SW480 (cell line): ENCODE measurements at regions not wholly inside any gene's neighbourhood (a gene's known extent, or its start where the extent isn't known, plus 50 kb on each side); places are given as distances from the start of the nearest gene placed in this dataset.

ENCODE experiments used
- DNase-seq: peaks from one replicate; pipeline ENCODE4 v3.0.0-alpha.2; 2016; ENCODE audit warnings: low spot score

- no peak for DNase-seq
Measured at GRCh38 chr15:47212222-47213010, 504.9 kb upstream of the SEMA6D start.

GRCh38 chr15:47213883-47214282 is 503.4 kb upstream of the SEMA6D start:
- no peak for DNase-seq

- DNase-seq: no peak
Measured at GRCh38 chr15:47218295-47218694, 499.0 kb upstream of the SEMA6D start.

GRCh38 chr15:47244361-47244760 is 472.9 kb upstream of the SEMA6D start:
- no peak for DNase-seq

DNA sequence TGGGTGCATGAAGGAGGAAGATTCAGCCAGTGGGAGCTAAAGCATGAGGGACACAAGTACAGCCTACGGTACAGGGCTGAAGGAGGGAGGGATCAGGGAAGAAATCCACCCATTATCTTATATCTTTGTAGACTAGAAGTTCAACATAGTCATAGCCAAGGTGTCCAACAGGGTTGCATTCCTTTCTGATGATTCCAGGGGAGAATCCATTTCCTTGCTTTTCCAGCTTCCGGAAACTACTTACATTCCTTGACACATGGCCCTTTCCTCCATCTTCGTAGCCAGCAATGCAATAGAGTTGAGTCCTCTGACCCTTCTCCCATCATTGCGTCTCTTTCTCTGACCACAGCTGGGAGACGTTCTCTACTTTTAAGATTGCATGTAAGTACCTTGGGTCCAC is 471.0 kb upstream of the SEMA6D start:
- DNase-seq: no peak

DNA sequence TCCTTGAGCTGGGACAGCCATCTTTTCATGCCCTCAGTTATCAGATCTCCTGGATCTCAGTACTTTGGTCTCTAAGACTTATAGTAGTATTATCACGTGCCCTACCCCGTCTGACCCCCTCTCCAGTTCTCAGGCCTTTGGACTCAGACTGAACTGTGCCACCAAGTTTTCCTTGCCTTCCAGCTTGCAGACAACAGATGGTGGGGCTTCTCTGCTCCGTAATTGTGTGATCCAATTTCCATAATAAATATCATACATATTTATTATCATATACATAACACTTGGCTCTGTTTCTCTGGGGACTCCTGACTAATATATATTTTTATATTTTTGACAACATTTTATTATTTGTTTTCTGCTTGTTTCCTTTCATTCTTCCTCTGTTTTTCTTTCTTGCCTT is 458.8 kb upstream of the SEMA6D start:
- no peak for DNase-seq

- no peak for DNase-seq
Measured at GRCh38 chr15:47265686-47266085, 451.6 kb upstream of the SEMA6D start.

DNA sequence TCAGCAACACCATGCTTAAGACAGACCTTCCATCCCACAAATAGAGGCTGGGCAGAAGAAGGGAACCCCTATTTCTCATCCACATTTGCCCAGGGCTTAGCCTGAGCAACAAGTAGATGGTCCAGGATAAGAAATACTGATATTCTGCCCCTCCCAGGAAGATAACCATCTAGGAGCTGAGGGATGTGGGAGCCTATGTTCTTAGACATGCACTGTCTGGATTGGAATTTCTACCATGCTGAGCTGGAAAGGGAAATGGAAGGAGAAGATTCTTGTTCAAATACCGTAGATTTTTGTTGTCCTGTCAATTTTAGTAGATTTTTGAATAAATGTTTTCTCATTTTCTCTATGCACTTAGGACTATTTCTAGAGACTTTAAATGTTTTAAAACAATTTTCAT is 450.7 kb upstream of the SEMA6D start:
- no peak for DNase-seq

DNA sequence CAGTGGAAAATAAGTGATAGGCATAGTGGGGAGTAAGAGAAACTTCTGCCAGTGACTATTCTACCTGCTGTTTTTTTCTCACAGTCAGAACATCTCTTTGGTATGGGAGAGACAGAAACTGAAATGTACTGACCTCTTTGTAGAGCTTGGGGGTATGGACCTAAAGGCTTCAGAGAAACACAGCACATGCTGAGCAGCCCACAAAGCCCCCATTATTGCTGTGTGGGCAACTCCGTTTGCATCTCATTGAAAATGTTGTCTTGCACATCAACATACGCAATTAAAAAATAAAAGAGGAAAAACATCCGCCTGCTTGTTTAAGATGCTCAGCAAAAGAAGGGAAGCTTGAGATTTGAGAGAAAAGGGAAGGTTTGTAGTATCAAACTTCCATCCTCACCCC is 443.4 kb upstream of the SEMA6D start:
- no peak for DNase-seq

DNA sequence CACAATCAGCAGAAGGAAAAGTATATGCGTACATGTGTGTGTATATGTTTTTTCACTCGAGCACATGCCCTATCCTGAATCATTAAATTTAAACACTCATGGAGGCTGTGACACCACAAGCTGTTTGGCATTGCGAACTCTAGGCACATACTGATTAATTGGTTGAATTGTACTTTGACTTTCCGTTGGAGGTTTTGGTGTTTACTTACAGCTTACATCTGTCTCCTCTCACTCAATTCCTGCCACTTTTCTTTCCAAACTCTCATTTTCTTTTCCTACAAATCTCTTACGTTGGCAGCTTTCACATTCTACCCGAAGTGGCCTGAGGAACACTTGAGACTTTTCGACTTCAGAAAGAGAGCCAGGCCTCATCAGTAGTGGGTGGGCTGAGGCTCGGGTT is 434.1 kb upstream of the SEMA6D start:
- DNase-seq: no peak

DNA sequence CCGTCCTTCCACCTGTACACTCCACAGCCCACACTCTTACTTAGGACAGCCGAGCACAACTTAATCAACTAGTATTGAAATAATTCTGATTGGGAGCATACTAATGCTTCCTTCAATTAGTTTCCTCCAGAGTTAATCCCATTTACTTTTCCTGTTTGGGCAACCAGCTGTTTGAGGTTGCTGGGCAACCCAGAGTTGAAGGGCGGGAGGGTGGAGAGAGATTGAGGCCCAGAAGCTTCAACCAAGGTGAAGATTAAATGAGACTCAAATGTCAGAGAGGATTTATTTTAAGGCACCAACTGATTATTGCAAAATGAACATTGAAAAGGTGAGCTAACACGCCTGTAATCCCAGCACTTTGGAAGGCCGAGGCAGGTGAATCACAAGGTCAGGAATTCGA is 428.5 kb upstream of the SEMA6D start:
- DNase-seq: no peak

DNA sequence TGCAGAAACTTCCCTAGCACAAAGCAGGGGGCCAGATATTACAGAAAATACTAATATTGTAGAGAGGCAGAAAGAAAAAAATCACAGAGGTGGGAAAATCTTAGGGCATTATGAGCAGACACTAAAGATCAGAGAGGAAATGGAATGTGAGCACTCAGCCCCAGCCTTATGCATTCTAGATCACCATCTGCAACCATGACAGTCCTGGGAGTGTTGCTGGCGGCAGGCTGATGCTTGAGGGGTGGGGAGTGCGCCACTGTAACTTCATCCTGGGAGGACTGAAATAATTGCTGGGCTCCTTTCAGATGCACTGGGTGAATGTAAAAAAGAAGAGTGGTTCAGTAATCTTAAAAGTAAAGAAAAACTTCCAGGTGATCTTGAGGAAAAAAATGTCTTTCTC is 427.6 kb upstream of the SEMA6D start:
- DNase-seq: no peak

- no peak for DNase-seq
Measured at GRCh38 chr15:47291767-47292166, 425.5 kb upstream of the SEMA6D start.

DNA sequence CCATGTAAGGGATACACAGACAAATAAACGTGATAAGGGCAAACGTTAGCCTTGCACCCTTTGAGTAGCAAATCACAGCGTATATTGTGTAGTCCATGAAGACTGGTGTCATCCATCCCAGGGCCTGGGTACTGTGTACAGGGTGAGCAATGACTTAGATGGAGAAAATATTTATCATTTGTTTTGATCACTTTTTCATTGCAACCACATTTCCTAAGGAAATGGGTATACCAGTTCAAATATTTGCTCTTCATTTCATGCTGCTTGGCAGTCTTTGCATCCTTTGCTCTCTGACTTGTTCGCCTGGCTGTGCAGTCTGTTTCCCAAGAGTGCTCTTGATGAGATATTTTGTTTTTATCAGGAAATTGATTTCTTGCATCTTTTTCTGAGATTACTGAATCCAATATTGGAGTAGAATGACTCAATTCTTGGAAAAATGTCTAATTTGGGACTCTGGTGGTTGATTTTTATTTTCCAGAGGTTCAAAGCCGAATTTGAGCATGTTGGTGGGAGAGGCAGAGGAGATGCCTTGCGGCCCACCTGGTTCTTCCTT is 424.6 kb upstream of the SEMA6D start:
- no peak for DNase-seq

DNA sequence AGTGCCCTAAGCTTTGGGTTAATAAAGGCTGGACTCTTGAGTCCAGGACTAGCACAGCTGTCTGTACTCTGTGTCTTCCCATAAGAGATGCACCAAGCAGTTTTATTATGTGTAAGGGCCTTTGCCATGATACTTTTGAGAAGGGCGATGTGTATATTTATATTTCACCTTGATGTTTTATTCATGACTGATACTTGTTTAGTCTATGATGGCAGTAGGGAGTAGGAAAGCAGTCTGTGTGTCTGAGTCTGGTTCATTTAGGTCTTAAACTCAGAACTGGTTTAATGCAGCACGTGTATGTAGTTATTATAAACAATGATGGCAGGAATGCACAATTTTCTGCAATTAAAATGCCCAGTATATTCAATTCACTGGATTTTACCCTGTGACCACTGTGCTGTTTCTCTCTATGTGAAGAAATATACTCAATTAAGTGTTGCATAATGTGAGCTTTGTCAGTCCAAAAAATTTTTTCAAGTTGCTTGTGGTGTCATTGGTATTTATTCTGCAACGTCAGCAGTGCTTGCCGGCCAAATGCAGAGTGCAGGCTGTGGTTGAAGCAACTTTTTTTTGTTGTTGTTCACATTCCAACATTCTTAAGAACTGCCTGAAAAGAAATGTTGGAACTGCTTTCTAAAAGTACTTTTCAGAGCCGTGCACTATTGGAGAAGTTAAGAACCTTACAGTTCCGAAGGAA is 423.7 kb upstream of the SEMA6D start:
- DNase-seq: no peak

GRCh38 chr15:47294765-47295259 is 422.5 kb upstream of the SEMA6D start:
- DNase-seq: no peak

DNA sequence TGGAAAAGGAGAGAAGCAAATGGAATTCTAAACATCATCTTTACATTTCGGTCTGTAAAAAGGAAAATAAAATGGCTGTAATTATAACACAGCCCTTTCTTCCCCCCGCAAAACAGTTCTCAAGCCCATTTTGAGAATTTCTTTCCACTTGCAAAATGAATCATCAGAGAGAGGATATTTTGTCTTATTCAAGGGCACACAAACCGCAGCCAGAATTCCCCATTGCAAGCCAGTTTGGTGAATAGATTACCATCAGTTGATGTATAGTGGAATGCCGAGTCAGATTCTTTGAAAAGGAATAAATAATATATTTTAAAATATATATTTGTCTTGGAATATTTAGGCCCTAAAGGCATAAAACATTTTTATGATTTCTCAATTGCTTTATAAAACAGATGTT is 420.4 kb upstream of the SEMA6D start:
- DNase-seq: no peak

DNA sequence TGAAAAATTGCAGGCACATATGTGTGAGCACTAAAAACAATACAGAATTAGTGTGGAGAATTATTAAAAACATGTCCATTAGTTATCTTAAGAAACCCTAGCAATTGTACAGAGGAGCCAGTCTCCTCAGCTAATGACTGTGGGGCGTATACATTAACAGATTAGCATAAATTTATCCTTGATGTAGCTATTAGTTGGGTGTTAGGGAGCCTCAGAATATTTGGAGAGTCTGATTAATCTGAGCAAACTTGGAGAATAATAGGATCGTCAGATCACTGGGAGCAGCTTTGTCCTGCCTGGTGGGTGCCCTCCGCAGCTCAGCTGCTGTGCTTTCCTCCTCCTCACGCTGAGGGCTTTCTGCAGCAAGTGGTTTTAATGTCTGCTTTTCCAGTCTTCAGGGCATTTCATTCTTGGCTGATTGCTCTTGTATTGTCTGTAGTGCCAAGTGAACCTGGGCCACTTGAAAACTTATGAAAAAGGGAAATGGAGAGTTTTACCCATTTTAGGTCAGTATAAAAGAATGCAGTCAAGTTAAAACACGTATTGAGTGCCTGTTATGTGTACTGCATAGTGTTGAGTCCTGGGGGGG is 417.4 kb upstream of the SEMA6D start:
- no peak for DNase-seq

DNA sequence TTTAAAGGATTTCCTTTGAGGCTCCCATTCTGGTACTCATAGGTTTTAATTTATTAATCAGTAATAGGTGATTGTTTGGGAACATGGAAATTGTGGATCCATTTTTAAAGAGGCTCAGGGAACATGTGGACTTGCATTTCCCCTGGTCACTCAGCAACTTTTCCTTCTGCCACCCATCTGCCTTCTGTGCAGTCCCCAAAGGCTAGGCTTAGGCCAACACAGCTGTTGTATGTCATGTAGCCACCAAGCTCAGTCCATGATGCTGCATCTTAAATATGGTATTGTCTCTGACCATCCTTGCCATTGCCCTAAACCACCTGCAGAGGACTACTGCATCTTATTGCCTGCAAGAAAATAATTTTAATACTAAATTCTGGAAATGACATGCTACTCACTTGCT is 416.7 kb upstream of the SEMA6D start:
- DNase-seq: no peak

GRCh38 chr15:47301481-47301880 is 415.8 kb upstream of the SEMA6D start:
- DNase-seq: no peak

DNA sequence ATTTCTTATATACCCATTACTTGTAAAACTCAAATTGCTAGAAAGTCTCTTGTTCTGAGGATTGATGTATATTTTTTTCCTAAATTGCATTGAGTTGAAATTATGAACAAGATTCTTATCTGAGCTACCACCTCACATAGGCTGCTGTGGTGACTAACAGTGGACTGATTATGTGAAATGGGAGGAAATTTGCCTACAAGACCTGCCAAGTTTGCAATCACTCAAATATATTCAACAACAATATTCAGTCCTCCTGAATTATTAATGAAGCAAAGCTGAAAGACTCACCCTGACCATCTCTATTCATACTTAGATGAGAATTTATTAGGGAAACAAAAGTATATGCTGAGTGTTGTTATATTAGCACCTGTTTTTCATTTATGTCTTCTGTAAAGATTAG is 412.6 kb upstream of the SEMA6D start:
- no peak for DNase-seq

GRCh38 chr15:47312161-47312560 is 405.1 kb upstream of the SEMA6D start:
- DNase-seq: no peak
